Hematopoietic multipotent progenitor cell (in vitro differentiated cells): ENCODE measurements at regions not wholly inside any gene's neighbourhood (a gene's known extent, or its start where the extent isn't known, plus 50 kb on each side); places are given as distances from the start of the nearest gene placed in this dataset.
"Not testable (repeated sequence)": the region's sequence is repeated elsewhere in the genome, so short reads cannot be mapped to it uniquely, and the experiment has no call there.

ENCODE experiments used
- DNase-seq, 3 donors: peaks; one replicate each; pipeline ENCODE4 v3.0.0-alpha.2; 2011 to 2015; ENCODE audit warnings: low read depth in 2 of 3, low spot score in 2 of 3

DNA sequence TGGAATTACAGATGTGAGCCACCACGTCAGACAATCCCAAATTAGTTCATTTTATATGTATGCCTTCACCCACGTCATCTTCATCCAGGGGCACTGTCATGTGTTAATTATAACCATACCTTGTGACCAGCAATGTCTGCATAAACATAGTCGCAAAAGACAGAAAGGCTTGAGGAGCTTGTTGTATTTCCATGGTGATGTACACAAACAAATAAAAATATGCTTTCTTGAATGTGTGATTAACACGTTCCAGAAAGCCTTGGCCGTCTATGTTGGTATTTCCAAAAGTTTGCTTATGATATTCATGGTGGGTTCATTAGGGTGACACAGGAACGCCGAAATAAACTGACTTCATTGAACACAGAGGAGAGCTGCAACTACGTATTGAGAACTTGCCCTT is 524.7 kb upstream of the ZNF717 start:
- DNase-seq = no peak

DNA sequence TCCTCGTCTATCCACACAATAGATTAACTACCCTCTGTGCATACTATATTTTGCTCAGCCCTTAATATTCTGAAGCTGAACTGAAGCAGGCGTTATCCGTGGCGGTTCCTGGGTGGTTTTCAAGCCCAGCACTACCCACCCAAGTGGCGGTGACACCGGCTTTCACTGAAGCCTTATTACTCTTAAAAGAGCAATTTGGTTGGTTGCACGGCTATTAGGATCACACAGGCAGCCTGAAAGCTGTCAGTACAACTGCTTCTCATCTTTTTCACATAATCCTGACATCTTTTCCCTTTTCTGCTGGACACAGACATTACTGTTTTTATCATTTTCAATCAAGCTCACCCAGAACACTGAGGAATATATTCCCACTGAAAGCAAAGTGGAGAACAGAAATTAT is 525.3 kb upstream of the ZNF717 start:
- no peak for DNase-seq

DNA sequence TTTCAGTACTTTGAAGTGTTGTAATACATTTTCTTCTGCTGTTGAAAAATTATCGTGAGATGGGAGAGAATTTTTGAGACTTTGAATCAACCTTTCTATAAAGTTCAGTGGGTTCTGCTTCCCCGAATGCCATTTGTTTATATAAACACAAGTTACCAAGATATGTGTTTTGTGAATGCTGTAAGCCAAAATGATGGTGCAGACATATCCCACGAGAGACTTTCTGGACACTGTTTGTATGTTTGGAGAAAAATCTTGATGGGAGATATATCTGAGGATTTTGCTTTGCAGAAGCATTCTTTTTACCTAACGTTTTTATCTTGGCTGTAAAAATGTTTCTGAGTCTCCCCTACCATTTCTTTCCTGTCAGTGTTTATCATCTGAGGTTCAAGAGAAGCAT is 526.6 kb upstream of the ZNF717 start:
- DNase-seq = no peak

DNA sequence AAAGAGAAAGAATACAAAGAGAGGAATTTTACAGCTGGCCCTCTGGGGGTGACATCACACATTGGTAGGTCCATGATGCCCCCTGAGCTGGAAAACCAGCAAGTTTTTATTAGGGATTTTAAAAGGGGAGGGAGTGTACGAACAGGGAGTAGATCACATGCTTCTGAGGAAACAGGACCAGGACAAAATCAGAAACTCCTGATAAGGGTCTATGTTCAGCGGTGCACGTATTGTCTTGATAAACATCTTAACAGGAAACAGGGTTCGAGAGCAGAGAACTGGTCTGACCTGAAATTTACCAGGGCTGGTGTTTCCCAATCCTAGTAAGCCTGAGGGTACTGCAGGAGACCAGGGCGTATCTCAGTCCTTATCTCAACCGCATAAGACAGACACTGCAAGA is 530.6 kb upstream of the ZNF717 start:
- not testable (repeated sequence) for DNase-seq

DNA sequence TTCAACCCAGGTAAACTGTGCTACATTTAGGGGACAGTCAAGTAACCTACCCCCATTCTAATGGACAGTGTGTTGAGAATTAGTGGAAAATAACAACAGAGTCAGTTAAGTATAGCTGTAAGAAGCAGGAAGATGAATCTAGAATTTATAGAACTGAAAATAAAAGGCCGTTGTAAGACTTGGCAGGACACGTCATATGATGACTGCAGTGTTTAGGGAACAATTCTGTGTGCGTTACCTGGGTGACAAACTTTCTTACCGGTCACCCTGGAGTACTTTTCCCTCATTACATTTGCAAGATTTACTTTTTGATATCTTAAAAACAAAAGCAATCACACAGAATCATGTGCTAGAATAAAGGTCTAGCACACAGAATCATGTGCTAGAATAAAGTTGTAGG is 536.3 kb upstream of the ZNF717 start:
- DNase-seq = no peak

DNA sequence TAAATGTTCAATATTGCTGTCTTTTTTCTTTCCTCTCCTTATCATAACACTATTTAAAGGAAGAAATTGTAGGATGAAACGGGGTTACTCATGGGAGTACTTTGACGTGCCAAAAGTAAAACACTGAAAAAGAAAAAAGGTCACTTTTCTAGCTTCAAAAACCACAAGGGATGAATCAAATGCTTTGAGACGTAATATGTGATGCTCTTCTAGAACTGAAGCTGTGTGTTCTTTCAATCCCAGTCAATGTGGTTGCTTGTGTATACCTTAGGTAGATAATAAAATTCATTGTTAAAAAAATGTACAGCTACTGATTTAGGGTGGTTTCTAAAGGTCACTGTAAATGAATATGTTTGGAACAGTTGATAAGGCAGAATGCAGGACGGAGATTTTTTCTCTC is 538.8 kb upstream of the ZNF717 start:
- no peak for DNase-seq

DNA sequence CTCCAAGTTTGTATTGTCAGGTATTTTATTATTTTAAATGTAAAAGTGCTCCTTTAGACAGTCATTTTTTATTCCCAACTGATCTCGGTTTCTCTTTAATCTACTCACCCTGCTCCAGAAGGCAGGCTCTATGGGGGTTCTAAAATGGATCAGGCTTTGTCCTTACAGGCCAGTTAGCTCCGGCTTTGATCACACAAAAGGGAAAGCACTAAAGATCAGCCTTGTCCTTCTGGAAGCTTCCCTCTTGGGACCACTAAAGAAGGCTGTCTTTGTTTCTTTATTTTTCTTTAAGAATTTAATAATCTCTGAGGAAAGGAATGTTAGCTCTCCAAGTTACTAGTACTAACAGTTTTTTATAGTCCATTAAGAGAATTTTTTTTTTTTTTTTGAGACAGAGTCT is 560.5 kb upstream of the ZNF717 start:
- DNase-seq = no peak

DNA sequence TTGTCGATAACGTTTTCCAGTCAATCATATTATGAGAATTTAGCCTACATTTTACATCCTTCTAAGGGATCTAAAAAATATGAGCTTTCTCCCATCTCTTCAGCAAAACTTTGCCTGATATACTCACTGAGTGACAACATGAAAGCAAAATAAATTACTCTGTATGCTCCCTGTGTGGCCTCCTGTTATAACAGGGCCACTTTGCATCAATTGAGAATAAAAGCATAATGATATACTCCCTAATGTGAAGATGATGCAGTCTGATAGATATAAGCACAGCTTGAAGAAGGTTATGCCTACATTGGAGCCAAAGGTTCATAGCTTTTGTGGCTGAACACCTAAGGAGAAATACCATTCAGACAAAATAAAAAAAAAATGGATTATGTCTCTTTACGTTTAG is 561.3 kb upstream of the ZNF717 start:
- no peak for DNase-seq

DNA sequence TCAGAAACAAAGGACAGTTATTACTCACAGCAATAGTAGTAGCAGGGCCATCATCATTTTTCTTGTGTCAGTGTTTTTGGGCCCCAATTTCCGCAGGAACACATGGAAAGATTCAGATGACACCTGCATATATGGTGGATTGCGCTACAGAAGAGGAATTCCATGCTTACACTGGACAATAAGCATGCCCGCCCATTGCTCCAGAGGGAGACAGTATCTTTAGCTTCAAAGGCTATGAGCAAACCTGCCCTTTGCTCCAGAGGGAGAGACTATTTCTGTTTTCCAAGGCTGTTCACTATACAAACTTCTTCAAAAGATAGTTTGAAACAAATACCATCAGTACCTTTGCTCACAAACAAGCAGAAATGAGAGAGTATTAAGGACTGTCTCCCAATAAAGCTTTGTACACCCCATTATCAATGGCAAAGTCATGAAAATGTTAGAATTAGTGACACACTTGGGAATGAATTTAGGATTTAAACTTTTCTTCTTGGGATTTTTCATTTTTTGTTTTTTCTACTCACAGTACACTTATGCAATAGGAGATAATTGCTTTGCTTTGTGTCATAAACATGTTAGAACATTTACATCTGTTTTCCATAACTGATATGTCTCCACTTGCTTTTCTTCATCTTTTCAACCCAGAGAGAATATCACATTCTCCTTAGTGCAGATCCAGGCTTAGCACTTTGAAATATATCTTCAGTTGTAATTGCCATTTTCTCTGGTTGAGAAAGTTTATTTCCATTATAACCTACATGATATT is 564.5 kb upstream of the ZNF717 start:
- no peak for DNase-seq

DNA sequence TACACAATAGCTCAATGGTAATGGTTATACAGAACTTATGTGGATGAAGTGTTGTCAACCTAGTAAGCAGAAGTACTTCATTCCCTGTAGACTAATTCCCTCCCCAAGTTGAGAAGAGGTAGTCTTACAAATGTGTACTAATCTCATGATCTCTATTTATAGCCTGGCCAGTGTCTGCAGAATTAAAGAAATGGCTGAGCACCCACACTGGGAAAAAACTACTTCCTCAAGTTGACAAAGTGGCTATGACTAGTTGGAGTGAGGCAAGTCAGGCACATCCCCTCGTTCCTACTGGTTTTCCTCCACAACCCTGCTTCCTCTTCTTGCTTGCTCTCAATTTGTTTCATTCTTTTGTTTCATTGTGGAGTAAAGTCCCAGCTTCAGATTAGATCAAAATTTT is 566.7 kb upstream of the ZNF717 start:
- no peak for DNase-seq

DNA sequence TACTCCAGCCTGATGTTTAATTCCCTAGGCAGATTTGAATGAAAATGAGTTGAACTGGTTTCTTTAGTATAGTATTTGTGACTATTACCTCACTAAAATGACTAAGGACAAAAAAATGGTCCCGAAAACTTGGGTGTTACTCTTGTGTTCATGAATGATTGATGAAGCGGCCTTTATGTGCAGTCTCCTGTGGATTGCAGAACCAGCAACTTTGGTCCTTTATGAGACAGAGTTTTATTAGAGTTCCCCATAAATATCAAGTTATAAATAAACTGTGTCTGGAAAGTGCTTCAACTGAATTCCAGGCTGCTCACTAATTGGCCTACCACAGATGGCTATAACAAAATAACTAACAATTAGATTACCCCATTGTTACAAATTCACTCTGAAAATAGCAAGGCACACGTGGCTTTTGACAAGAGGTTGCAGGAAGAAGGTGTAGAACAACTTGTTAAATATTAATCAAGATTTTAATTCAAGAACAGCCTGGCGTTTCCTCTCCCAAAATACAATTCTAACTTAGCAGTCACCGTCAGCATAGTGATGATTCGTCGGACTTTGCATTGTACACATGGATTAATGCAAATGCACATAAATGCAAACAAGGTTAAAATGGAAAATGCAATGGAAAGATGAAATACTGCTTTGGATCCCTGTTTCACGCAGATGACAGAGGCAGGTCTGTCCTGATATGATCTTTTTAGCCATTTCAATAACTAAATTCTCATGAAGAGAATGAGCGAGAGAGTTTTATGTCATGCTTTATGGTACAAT is 567.3 kb upstream of the ZNF717 start:
- DNase-seq = no peak

DNA sequence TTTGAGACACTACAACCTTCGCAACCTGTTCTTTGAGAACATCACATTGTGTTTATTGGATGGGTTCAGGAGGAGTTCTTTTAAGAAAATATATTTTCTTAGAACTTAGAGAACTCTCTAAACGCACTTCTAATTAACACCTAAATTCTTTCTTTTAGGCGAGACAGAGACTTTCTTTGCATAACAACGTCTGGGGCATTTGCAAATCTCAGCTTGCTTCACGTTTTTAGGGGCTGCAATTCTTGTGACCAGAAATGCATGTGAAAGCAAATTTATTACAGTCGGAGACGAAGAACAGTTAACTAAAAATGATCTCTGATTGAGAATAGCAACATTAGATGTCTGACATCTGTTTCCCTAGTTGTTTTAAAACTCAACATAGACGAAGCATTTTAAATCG is 568.3 kb upstream of the ZNF717 start:
- DNase-seq = no peak

DNA sequence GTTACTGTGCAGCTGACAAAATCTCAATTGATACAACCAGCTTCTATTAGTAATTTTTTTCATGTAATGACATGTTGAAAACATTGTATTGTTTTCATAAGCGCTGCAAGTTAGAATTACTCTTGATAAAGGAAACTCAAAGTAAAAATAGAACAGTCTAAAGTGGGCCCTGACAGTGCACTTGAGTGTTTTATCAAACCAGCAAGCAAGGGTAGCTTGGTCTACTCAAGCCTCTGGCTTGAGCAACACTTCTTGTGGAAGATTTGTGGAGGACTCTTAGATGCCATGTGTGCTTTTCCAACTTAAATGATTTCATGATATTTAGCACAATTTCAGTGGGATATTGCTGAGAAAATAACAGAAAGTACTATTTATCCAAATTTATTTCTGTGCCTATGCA is 575.7 kb upstream of the ZNF717 start:
- no peak for DNase-seq

DNA sequence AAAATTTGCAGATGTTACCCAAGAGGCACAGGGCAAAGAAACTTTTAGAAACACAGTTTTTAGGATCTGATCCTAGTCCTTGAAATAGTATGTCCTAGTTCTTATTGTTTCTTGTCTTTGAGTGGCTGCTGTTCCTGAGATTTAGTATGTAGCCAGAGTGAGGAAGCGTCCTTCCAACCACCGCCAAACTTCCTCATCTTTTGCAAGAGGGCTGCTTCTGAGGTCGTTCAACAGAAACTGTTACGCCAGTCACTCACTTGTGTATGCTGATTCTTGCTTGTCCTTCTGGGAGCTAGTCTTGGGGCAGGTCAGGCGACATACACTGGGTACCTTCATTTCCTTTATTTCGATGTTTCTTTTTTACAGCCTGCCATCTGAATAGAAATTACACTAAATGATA is 577.3 kb upstream of the ZNF717 start:
- no peak for DNase-seq

DNA sequence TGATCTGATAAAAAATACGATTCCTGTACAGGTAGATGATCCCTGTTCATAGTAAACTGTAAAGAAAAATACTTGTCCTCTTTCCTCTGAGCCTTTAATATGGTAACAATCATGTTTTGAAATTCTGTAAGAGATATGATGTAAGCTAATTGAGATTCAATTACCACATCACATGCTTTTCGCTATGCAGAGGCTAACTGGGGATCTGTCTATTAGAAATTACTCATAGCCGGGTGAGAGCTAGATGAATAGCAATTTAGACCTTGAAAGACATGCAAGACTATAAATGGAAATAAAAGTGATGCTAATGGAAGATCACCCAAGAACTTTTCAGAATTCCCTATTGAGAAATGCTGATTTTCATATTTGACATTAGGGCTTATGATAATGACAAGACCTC is 579.9 kb upstream of the ZNF717 start:
- DNase-seq = no peak

DNA sequence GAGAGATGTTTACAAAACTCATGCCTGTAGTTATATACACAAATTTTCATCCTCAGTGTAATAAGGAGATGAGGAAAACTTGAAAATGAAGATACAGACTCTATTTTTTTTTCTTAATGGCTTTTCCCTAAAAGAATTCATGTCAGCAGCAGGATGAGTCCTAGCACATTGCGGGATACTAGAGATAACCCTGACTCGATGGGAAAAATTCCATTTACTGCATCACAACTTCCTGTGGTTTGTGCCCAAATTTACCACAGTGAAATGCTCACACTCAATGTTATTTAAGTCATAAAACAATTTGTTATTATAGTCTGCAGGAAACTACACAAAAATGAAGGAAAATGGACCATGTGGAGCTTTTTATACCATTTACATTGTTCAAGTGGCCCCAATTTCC is 581.9 kb upstream of the ZNF717 start:
- DNase-seq = no peak

DNA sequence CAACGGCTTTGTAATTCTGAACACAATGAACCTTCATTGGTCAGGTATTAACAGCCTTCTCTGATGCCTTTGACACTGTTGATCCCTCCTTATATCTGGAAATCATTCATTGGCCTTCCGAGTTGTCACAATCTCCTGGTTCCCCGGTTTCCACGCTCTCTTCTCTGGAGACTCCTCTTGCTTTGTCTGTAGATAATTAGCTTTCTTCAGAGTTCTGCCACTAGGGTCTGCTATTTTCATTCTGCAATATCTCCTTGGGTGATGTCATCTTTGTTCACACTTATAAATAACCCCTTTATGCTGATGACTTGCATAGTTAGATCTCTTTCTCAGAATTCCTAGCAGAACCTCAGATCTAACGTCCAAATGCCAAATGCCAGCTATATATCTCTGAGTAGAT is 583.8 kb upstream of the ZNF717 start:
- no peak for DNase-seq

DNA sequence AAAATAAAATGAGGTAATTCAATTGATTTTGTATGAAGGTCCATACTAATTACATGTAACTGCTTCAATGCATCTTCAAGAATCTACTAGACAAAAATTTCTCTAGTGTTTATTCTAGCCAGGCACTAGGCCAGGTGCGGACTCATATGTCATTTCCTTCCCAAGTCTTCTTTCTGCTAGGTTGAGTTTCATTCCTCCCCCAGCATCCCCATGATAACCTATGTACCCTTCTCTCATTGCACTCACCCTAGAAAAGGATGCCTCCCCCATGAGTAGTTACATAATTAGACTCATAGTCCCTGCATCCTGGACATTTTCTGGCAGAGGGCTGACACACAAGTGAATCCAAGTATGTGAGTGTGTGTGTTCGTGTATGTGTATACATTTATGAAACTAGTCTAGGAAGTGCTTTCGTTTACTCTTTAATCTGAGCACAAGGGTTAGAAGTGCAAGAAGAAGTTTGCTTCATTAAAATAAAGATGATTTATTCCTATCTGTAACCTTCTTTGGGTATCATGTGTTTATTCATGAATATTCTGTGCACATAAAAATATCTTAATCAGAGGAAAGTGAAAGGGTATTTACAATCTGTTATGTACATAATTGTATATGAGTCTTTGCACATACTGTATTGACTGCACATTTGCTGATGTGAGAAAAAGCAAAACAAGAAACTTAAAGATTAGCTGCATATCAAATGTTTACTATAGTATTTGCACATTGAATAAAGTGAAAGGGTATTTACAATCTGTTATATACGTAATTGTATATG is 585.6 kb upstream of the ZNF717 start:
- DNase-seq = no peak

DNA sequence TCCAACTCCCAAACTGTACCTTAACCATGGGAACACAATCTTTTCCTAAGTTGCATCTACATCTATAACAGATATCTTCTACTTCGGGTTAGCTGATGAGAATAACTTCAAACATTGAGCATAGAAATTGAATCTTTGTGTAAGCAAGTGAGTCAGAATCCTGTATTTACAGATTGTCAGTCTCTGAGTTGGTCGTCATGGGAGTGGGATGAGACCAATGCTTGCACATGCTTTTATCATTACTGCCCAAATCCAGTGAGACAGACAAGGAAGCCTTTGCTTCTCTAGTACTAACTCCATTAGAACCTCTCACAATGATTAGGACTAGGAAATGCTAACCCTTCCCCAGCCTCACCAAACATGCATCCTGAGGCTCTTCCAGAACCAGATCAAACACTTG is 587.1 kb upstream of the ZNF717 start:
- DNase-seq = no peak

DNA sequence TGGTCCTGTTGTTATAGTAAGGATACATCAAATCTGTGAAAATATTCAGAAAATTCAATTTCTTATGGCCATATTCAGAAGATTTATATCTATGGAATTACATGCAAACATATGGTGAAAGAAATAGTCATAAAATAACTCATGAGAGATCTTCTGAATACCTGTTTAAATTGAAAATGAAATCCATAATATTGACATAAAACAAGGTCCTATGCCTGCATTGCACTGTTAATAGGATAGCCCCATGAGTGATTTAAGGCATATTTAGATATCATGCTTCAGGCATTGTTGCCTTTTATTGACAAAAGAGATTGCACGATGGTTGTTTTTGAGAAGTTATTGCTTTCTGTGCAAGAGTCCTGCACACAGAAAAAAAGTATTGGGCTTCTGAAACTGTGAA is 591.7 kb upstream of the ZNF717 start:
- no peak for DNase-seq

DNA sequence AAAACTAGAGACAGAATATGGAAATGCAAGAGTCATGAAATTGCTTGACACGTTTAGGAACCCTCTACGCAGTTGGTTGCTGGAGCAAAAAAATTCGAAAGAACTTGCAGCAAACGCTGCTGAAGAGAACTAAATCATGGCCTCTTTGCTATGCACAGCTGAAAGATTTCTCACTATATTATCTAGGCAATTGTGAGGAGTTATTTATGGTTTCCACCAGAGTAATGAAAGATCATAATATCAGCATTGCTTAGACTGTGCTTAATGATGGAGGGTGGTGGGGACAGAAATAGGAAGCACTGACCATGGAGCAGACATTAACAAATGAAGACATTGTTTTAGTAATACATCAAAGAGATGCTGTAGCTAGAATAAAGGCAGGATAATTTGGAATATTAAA is 593.4 kb upstream of the ZNF717 start:
- no peak for DNase-seq

DNA sequence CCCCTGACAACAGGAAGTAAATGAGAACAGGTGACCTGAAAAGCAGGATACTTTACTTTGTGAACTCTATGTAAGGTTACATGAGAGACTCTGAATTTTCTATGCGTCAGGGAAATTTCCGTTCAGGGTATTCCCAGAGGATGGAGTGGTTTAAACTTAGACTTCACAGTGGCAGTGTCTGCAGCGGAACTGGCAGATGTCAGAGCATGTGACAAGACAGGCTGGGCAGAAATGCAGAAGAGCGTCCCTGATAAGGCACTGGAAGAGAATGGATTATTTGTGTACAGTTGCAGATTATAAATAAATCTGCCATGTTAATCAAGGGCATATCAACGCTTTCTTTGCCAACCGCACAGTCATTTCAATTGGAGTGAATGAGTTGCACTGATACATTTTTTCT is 598.4 kb upstream of the ZNF717 start:
- no peak for DNase-seq
